ENCODE measurements at regions not wholly inside any gene's neighbourhood (a gene's known extent, or its start where the extent isn't known, plus 50 kb on each side); places are given as distances from the start of the nearest gene placed in this dataset.
A peak's percentile ranks its signal among the peaks of the same experiment; 100 is the strongest.

DNA sequence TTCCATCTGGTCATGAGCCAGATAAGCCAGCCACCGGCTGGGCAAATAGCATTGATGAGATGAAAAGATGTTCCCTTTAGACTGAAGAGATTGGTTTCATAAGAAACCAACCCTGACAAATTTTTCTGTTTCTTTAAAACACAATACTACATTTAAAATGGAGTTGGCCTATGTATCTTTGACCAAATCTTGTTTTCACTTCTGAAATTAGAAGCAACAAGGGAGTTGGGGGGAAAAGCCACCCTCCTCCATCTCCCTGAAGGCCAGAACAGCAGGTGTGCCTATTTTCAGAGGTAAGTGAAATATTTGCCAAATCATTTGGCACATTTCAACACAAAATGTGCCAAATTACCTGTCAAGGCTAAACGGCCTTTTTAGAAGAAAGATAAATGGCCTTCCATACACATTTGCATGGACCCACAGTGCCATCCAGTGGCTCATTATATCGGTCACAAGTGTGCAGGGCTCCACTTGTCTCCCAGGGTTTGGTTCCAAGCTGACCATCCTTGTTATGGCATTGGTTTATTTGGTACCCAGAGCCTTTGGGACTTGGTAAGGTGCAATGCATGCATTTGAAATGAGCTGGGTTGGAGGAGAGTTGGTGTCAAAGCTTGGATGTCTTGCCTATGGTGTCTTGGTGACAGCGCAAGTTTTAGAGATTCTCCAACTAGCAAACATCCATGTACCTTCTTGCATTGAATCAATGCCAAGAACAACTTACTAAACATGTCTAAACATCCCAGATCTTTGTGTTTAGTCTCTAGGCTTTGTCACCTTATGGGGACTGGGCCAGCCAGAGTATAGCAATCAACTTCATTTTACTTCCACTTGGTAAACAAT is 372.0 kb upstream of the KIF2A start:
- DNase-seq (ENCODE audit: low read depth) = peak; percentile 61
- no peak overlapping the region for H3K4me3 ChIP-seq (replicated peaks; ENCODE audit: low read depth, low read length)
- peak; percentile 47 for TF ChIP-seq CTCF (IDR thresholded peaks at IDR 0.05; ENCODE audit: low read length, missing control alignments)

GRCh38 chr5:61941637-61942036 is 364.4 kb upstream of the KIF2A start:
- no peak for DNase-seq (ENCODE audit: low read depth)
- H3K4me3 ChIP-seq (replicated peaks; ENCODE audit: low read depth, low read length) = no peak overlapping the region
- TF ChIP-seq CTCF (IDR thresholded peaks at IDR 0.05; ENCODE audit: low read length, missing control alignments) = no peak

GRCh38 chr5:61942462-61943049 is 363.4 kb upstream of the KIF2A start:
- H3K4me3 ChIP-seq (replicated peaks; ENCODE audit: low read depth, low read length) = no peak overlapping the region
- DNase-seq (ENCODE audit: low read depth) = no peak
- TF ChIP-seq CTCF (IDR thresholded peaks at IDR 0.05; ENCODE audit: low read length, missing control alignments) = no peak

DNA sequence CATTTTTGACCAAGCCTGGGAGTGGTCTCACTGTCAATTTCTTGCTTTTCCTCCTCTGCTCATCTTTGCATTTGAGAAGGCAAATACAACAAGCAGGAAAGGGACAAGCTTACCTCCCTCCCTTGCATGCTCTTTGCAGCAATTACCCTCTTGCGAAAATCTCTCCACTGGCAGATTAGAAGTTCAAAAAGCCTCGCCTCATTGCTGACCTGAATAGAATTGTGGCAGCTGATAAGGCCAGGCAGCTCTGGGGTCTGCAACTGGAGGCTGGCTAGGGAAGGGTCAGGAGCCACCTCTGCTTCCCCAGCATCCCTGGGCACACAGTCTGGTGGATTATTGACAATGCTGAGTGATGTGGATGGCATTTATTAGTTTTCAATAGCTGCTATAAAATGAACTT is 362.3 kb upstream of the KIF2A start:
- H3K4me3 ChIP-seq (replicated peaks; ENCODE audit: low read depth, low read length) = no peak overlapping the region
- no peak for DNase-seq (ENCODE audit: low read depth)
- TF ChIP-seq CTCF (IDR thresholded peaks at IDR 0.05; ENCODE audit: low read length, missing control alignments) = no peak

GRCh38 chr5:61948151-61948550 is 357.9 kb upstream of the KIF2A start:
- no peak for DNase-seq (ENCODE audit: low read depth)
- TF ChIP-seq CTCF (IDR thresholded peaks at IDR 0.05; ENCODE audit: low read length, missing control alignments) = no peak

DNA sequence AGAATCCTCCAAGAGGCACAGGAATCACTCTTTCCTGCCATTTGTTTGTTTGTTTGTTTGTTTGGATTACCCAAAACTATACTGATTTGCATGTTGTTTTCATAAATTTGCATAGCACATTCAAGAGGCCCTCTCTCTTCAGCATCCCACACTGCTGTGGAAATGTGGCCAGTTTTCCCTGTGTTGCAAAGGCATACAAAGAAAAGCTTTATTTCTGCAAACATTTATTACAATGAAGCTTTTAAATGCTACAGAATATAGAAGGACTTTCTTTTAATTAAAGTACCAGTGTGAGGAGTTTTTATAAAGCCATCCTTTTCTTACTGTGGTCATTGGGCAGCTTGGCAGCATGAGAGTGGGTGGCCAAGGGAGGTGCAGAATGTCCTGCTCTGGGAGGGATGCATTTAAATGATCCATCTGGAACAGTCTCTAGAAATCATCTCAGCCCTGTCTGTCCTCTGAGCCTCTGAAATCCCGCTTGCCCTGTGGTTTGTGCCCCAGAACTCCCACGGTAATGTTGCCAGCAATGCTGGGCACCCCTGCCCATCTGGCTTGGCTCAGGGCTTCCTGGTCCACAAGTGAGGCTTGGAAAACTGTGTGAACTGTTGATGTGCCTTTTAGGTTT is 356.8 kb upstream of the KIF2A start:
- DNase-seq (ENCODE audit: low read depth) = no peak
- no peak overlapping the region for H3K4me3 ChIP-seq (replicated peaks; ENCODE audit: low read depth, low read length)
- TF ChIP-seq CTCF (IDR thresholded peaks at IDR 0.05; ENCODE audit: low read length, missing control alignments) = no peak

More at GRCh38 chr5:61948151-61948550, 357.9 kb upstream of the KIF2A start:
- no peak overlapping the region for H3K4me3 ChIP-seq (replicated peaks; ENCODE audit: low read depth, low read length)
